Psoas muscle (tissue), 7 donors: ENCODE measurements at regions not wholly inside any gene's neighbourhood (a gene's known extent, or its start where the extent isn't known, plus 50 kb on each side); places are given as distances from the start of the nearest gene placed in this dataset.

Experiments used
- ATAC-seq, 4 donors: fragments of 200-7000 bp; cut with Tn5 transposase; one replicate each; pipeline ENCODE4 v1.9.1; 2020; ENCODE audit warnings: moderate library complexity in 3 of 4, mild to moderate bottlenecking in 2 of 4
- DNase-seq, 2 donors: peaks; one replicate each; pipeline ENCODE4 v3.0.0-alpha.2; 2020
- H3K27ac ChIP-seq: fragments of 200-600 bp; one replicate; pipeline ENCODE4 v1.8.0; 2022
- H3K27me3 ChIP-seq, 3 donors: fragments of 200-600 bp in 1 of 3; one replicate each; pipeline versions ENCODE4 v1.6.1 to v1.8.0; 2013 to 2022; ENCODE audit warnings: low read length in 2 of 3, mild to moderate bottlenecking in 2 of 3, moderate library complexity in 1 of 3; ENCODE audit not compliant: insufficient read depth in 3 of 3
- H3K36me3 ChIP-seq, 2 donors: fragments of 200-600 bp in 1 of 2; one replicate each; pipeline versions ENCODE4 v1.6.1 to v1.8.0; 2013 to 2022; ENCODE audit warnings: low read depth in 1 of 2, mild to moderate bottlenecking in 1 of 2, moderate library complexity in 1 of 2; ENCODE audit not compliant: insufficient read depth in 1 of 2
- H3K4me1 ChIP-seq: fragments of 200-600 bp; one replicate; pipeline ENCODE4 v1.8.0; 2022
- H3K4me3 ChIP-seq: fragments of 200-600 bp; one replicate; pipeline ENCODE4 v1.8.0; 2022; ENCODE audit warnings: mild to moderate bottlenecking
- H3K9me3 ChIP-seq: fragments of 200-600 bp; one replicate; pipeline ENCODE4 v1.8.0; 2022
- WGBS, 3 donors: extraction: QIAGEN DNeasy Blood & Tissue Kit; methylation state at CpG; one replicate each; pipeline versions ENCODE4 v1.1.6 to v1.1.7; 2013; 5-methylcytosine and 5-hydroxymethylcytosine counted together
- intact Hi-C, 2 donors: fragments of 100-400 bp; cut with DNase I; formaldehyde crosslinking; loops; one replicate each; pipeline versions ENCODE4 v1.11.0 to v1.14.2; 2022
- TF ChIP-seq, protein P1 (sequence below): fragments of 200-600 bp; IDR thresholded peaks from one replicate; pipeline ENCODE4 v1.8.0; 2022; ENCODE audit warnings: antibody characterized with exemption
- donor health status: healthy with polysubstance abuse.
- donor health status: DM: no; HTN: no; CAD: no; lungs with moderate emphysema.
- donor health status: Bipolar disorder and iron deficiency.
- donor health status: healthy.
- donor health status: DM: yes; HTN: yes; CAD: no.
- donor health status: DM: no; HTN: no; CAD: no.
- donor health status: DM: yes; HTN: yes; CAD: no.

DNA sequence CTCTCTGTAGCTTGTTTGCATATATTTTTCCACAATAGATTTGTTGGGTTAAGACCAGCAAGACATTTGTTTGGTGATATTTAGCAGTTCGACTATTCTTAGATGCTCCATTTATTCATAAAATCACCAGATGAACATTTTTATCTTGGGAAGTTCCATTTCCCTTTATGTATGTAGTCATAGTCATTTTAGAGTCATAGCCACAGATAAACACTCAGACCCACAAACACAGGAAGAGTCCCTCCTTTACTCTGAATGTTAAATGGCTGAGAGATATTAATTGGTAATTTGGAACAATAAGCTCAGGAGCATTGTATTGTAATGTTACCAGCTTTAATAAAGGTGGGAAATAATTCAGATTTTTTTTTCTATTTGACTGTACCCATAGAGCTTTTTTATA lies 1608.7 kb downstream of the STIM2 start:
- Histone ChIP-seq H3K9me3 (no peaks in the 10 kb centered on the region), H3K4me3 (no peak overlapping the region), H3K4me1 (no peaks in the 10 kb centered on the region), H3K27ac (no peak overlapping the region), H3K36me3 (no peaks in the 10 kb centered on the region), H3K27me3 (no peaks in the 10 kb centered on the region)
- intact Hi-C loops: no loop called here
- DNase-seq (no peak), ATAC-seq (no peak)
- TF ChIP-seq, protein P1, sequence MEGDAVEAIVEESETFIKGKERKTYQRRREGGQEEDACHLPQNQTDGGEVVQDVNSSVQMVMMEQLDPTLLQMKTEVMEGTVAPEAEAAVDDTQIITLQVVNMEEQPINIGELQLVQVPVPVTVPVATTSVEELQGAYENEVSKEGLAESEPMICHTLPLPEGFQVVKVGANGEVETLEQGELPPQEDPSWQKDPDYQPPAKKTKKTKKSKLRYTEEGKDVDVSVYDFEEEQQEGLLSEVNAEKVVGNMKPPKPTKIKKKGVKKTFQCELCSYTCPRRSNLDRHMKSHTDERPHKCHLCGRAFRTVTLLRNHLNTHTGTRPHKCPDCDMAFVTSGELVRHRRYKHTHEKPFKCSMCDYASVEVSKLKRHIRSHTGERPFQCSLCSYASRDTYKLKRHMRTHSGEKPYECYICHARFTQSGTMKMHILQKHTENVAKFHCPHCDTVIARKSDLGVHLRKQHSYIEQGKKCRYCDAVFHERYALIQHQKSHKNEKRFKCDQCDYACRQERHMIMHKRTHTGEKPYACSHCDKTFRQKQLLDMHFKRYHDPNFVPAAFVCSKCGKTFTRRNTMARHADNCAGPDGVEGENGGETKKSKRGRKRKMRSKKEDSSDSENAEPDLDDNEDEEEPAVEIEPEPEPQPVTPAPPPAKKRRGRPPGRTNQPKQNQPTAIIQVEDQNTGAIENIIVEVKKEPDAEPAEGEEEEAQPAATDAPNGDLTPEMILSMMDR: no peak
- 83 to 96% (median 88%) methylated on average over 1 of the region's 1 CpG for WGBS, 3 donors

DNA sequence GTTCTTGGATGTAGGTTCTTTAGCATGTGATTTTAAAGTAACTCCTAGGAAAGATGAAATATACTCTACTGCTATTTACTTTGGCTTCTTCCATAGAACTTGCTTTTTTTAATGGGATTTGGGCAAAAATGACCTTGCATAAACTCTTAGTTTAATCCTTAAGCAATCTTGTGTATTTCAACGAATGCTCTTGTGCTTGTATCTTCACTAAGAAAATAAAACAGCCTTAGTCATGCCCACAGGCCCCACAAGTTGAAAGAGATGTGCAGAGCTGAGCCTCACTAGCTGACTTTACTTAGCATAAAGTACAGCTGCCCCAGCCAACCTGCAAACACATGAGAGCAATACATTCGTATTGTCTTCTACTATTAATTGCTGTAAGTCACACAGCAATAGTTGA lies 1609.2 kb downstream of the STIM2 start:
- no peaks in the 10 kb centered on the region for H3K4me1 ChIP-seq
- H3K9me3 ChIP-seq: no peaks in the 10 kb centered on the region
- intact Hi-C loops: no loop called here
- no peak overlapping the region for H3K4me3 ChIP-seq
- H3K27ac ChIP-seq: no peak overlapping the region
- DNase-seq: no peak
- WGBS, 3 donors: 71 to 87% (median 86%) methylated on average over 2 of the region's 2 CpGs
- ATAC-seq: no peak
- no peaks in the 10 kb centered on the region for H3K27me3 ChIP-seq
- no peaks in the 10 kb centered on the region for H3K36me3 ChIP-seq
- TF ChIP-seq, protein P1: no peak

DNA sequence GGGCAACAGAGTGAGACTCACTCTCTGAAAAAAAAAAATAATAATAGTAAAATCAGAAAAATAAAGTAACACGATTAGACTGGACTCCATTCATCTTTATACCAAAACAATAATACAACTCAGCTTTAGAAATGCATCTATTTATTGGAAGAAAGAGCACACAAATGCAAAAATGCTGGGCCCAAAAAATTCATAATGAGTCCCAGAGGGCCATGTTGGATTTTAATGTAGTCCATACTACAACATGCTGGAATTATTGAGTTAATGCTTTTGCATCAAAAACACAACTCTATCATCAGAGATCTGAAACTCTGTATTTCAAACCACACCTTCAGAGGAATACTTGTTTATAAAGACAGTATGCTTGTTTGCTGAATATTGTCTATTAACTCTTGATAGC lies 1614.7 kb downstream of the STIM2 start:
- WGBS, 3 donors: 67 to 87% (median 86%) methylated on average over 1 of the region's 1 CpG
- intact Hi-C loops: no loop called here

DNA sequence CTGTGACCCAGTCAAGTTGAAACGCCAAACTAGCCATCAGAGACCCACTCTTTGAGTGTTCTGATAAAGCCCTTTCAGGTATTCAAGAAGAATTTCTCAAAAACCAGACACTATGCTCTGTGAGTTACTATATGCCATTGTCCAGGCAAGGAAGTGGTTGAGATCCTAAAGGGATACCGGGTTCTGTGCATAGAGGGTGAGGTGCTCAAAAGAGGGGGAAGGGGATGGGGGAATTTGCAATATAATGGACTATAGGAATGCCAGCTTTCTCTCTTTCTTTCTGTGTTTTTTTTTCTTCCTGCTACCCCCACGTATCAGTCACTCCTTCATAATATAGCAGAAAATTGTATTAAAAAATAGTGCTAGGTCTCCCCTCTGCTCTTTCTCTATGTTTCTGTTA lies 1619.0 kb downstream of the STIM2 start:
- Histone ChIP-seq H3K9me3 (no peaks in the 10 kb centered on the region), H3K36me3 (no peaks in the 10 kb centered on the region), H3K27me3 (no peaks in the 10 kb centered on the region), H3K27ac (no peak overlapping the region), H3K4me3 (no peak overlapping the region), H3K4me1 (no peaks in the 10 kb centered on the region)
- DNase-seq (no peak), ATAC-seq (no peak)
- intact Hi-C loops: no loop called here
- TF ChIP-seq, protein P1: no peak
- 83 to 91% (median 83%) methylated on average over 3 of the region's 3 CpGs for WGBS, 3 donors

More for the DNA sequence above, 1614.7 kb downstream of the STIM2 start:
- TF ChIP-seq, protein P1: no peak
- no peaks in the 10 kb centered on the region for H3K27me3 ChIP-seq
- no peaks in the 10 kb centered on the region for H3K9me3 ChIP-seq
- H3K27ac ChIP-seq: no peak overlapping the region
- no peaks in the 10 kb centered on the region for H3K4me1 ChIP-seq
- DNase-seq (no peak), ATAC-seq (no peak)
- H3K4me3 ChIP-seq: no peak overlapping the region
- no peaks in the 10 kb centered on the region for H3K36me3 ChIP-seq

DNA sequence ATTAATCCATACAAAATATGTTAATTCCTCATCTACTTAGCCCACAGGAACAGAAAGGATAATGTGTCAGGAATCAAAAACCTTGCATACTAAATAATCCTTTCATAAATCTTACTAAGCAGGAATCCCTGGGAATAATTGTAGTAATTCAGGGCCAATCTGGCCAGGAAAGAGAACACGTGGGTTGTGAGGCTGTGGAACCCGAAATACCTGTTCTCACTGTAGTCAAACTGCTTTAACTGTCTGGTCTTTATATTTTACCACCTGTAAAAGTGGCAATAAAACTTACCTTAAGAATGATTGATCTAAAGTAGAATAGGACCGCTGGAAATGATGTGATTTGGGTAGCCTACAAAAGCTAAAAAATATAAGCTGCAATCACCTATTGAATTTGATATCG lies 1620.9 kb downstream of the STIM2 start:
- WGBS, 3 donors: 81 to 88% (median 86%) methylated on average over 4 of the region's 4 CpGs
- DNase-seq (no peak), ATAC-seq (no peak)
- no peaks in the 10 kb centered on the region for H3K9me3 ChIP-seq
- no peaks in the 10 kb centered on the region for H3K27me3 ChIP-seq
- H3K36me3 ChIP-seq: no peaks in the 10 kb centered on the region
- no peaks in the 10 kb centered on the region for H3K4me1 ChIP-seq
- TF ChIP-seq, protein P1: no peak
- no peak overlapping the region for H3K27ac ChIP-seq
- intact Hi-C loops: no loop called here
- H3K4me3 ChIP-seq: no peak overlapping the region
